Liver (tissue), 8 donors: ENCODE measurements at regions not wholly inside any gene's neighbourhood (a gene's known extent, or its start where the extent isn't known, plus 50 kb on each side); places are given as distances from the start of the nearest gene placed in this dataset.
A peak's percentile ranks its signal among the peaks of the same experiment; 100 is the strongest.
"Not testable (repeated sequence)": the region's sequence is repeated elsewhere in the genome, so short reads cannot be mapped to it uniquely, and the experiment has no call there.

Experiments
- DNase-seq: peaks from one replicate; pipeline ENCODE4 v3.0.0-alpha.2; 2017; ENCODE audit warnings: low spot score
- H3K27ac ChIP-seq, 2 donors: one replicate each; pipeline ENCODE4 v1.7.0; 2013; ENCODE audit warnings: inconsistent platforms in 2 of 2, low read length in 2 of 2, control low read depth in 1 of 2, low read depth in 1 of 2, mild to moderate bottlenecking in 1 of 2
- H3K27me3 ChIP-seq, 4 donors: one replicate each; pipeline versions ENCODE4 v1.6.1 to v1.7.0; 2013; ENCODE audit warnings: low read length in 3 of 4, inconsistent platforms in 1 of 4, mild to moderate bottlenecking in 1 of 4, moderate library complexity in 1 of 4; ENCODE audit not compliant: control insufficient read depth in 4 of 4, insufficient read depth in 4 of 4
- H3K36me3 ChIP-seq, 4 donors: one replicate each; pipeline versions ENCODE4 v1.6.1 to v1.7.0; 2013; ENCODE audit warnings: low read length in 3 of 4, mild to moderate bottlenecking in 3 of 4, low read depth in 1 of 4, moderate library complexity in 1 of 4; ENCODE audit not compliant: control insufficient read depth in 4 of 4, insufficient read depth in 3 of 4
- H3K4me1 ChIP-seq, 4 donors: one replicate each; pipeline versions ENCODE4 v1.6.1 to v1.7.0; 2013; ENCODE audit warnings: low read length in 3 of 4, mild to moderate bottlenecking in 3 of 4, moderate library complexity in 1 of 4; ENCODE audit not compliant: control insufficient read depth in 4 of 4, insufficient read depth in 4 of 4
- H3K4me3 ChIP-seq, 3 donors: one replicate each; pipeline versions ENCODE4 v1.6.1 to v1.7.0; 2013; ENCODE audit warnings: low read length in 3 of 3, control low read depth in 1 of 3, low read depth in 1 of 3, mild to moderate bottlenecking in 1 of 3
- H3K9ac ChIP-seq, 2 donors: one replicate each; pipeline ENCODE4 v1.7.0; 2013; ENCODE audit warnings: low read length in 2 of 2, mild to moderate bottlenecking in 2 of 2, moderate library complexity in 2 of 2, control low read depth in 1 of 2, low read depth in 1 of 2
- H3K9me3 ChIP-seq, 4 donors: one replicate each; pipeline versions ENCODE4 v1.6.1 to v1.7.0; 2013; ENCODE audit warnings: low read length in 3 of 4; ENCODE audit not compliant: control insufficient read depth in 4 of 4
- CTCF ChIP-seq: fragments of 150-350 bp; IDR thresholded peaks from 2 replicates; pipeline ENCODE4 v1.5.1; 2017; ENCODE audit warnings: improper control_type of control experiment, low read depth, low read length; ENCODE audit not compliant: missing input control
- EGR1 ChIP-seq, 2 donors: IDR thresholded peaks; 2 replicates each; pipeline ENCODE4 v1.6.1; 2016 to 2018; ENCODE audit warnings: antibody characterized with exemption in 2 of 2, low read depth in 2 of 2
- HNF4A ChIP-seq, 2 donors: conservative IDR thresholded peaks; 2 replicates each; pipeline ENCODE4 v1.6.1; 2016; ENCODE audit warnings: antibody characterized with exemption in 2 of 2, mild to moderate bottlenecking in 2 of 2
- HNF4G ChIP-seq: IDR thresholded peaks from 2 replicates; pipeline ENCODE4 v1.6.1; 2016; ENCODE audit warnings: antibody characterized with exemption
- JUND ChIP-seq, 2 donors: IDR thresholded peaks; 2 replicates each; pipeline ENCODE4 v1.6.1; 2016; ENCODE audit warnings: antibody characterized with exemption in 2 of 2
- NR2F2 ChIP-seq: IDR thresholded peaks from 2 replicates; pipeline ENCODE4 v1.6.1; 2016; ENCODE audit warnings: antibody characterized with exemption
- RAD21 ChIP-seq, 2 donors: IDR thresholded peaks; 2 replicates each; pipeline ENCODE4 v1.6.1; 2016; ENCODE audit warnings: antibody characterized with exemption in 2 of 2, mild to moderate bottlenecking in 2 of 2
- RXRA ChIP-seq, 2 donors: IDR thresholded peaks; 2 replicates each; pipeline ENCODE4 v1.6.1; 2017 to 2018; ENCODE audit warnings: antibody characterized with exemption in 2 of 2, mild to moderate bottlenecking in 1 of 2
- SP1 ChIP-seq: IDR thresholded peaks from 2 replicates; pipeline ENCODE4 v1.6.1; 2018; ENCODE audit warnings: antibody characterized with exemption, mild to moderate bottlenecking
- TAF1 ChIP-seq: conservative IDR thresholded peaks from 2 replicates; pipeline ENCODE4 v1.6.1; 2016; ENCODE audit warnings: antibody characterized with exemption, mild to moderate bottlenecking
- YY1 ChIP-seq: IDR thresholded peaks from 2 replicates; pipeline ENCODE4 v1.6.1; 2016; ENCODE audit warnings: antibody characterized with exemption, mild to moderate bottlenecking
- WGBS: extraction: QIAGEN DNeasy Blood & Tissue Kit; methylation state at CpG from one replicate; pipeline ENCODE4 v1.1.7; 2013; 5-methylcytosine and 5-hydroxymethylcytosine counted together
- TF ChIP-seq, protein P1 (sequence below): IDR thresholded peaks from 2 replicates; pipeline ENCODE4 v1.6.1; 2016; ENCODE audit warnings: antibody characterized with exemption
- TF ChIP-seq, protein P2 (sequence below): IDR thresholded peaks from 2 replicates; pipeline ENCODE4 v1.6.1; 2016; ENCODE audit warnings: antibody characterized with exemption
- donor health status: healthy.
- donor health status: healthy.
- donor health status: healthy.
- donor health status: healthy.
- donor health status: healthy.

DNA sequence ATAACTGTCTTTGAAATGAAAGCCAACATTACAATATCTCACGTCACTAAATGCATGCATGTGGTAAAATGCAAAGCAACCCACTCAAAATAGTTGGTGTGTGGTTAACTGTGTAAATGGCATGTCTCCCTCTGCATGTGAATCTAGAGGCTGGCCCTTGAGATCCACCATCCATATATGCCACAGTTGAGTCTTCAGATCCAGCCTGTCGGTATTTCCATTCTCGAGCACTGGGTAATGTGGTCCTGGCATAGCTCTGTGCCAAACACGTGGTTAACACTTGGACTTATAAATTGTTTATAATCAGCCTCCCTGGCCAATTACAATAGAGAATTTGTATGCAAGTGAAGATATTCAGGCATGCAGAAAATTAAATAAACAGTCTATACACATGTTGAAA, 90.3 kb downstream of the LYZL1 start:
- DNase-seq, result no peak
- no peaks in the 10 kb centered on the region for H3K36me3 ChIP-seq
- no peaks in the 10 kb centered on the region for H3K27me3 ChIP-seq
- TF ChIP-seq JUND (IDR thresholded peaks at IDR 0.05) (no peak), TAF1 (no peak), RAD21 (IDR thresholded peaks at IDR 0.05) (no peak), SP1 (no peak), RXRA (IDR thresholded peaks at IDR 0.05) (no peak), EGR1 (IDR thresholded peaks at IDR 0.05; ENCODE audit: low read depth in 2 of 2) (no peak)
- TF ChIP-seq, protein P1, sequence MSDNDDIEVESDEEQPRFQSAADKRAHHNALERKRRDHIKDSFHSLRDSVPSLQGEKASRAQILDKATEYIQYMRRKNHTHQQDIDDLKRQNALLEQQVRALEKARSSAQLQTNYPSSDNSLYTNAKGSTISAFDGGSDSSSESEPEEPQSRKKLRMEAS, result no peak
- H3K4me1 ChIP-seq, result peaks cover 4 to 16% (median 12%) of the 10 kb centered on the region in 4 donors
- WGBS, result 88% methylated on average over 4 of the region's 4 CpGs
- H3K27ac ChIP-seq, result no peak overlapping the region
- no peak overlapping the region for H3K4me3 ChIP-seq
- H3K9ac ChIP-seq, result no peak overlapping the region
- H3K9me3 ChIP-seq, result no peaks in the 10 kb centered on the region

GRCh38 chr10:29379777-29380598, 91.1 kb downstream of the LYZL1 start:
- H3K9me3 ChIP-seq, H3K27ac ChIP-seq, H3K27me3 ChIP-seq, DNase-seq, H3K4me3 ChIP-seq, H3K36me3 ChIP-seq, H3K9ac ChIP-seq: not testable (repeated sequence)
- WGBS, result 92% methylated on average over 16 of the region's 16 CpGs
- H3K4me1 ChIP-seq, result peaks cover 4 to 10% (median 7%) of the 10 kb centered on the region in 4 donors

- not testable (repeated sequence) for H3K4me1 ChIP-seq, DNase-seq, H3K36me3 ChIP-seq, H3K27me3 ChIP-seq, H3K9ac ChIP-seq, H3K9me3 ChIP-seq, H3K27ac ChIP-seq, H3K4me3 ChIP-seq
- TF ChIP-seq HNF4A (conservative IDR thresholded peaks at IDR 0.05) (peak in 1 of 2 donors; percentile 68), YY1 (peak; percentile 45), RXRA (IDR thresholded peaks at IDR 0.05) (peak in 1 of 2 donors; percentile 70), JUND (IDR thresholded peaks at IDR 0.05) (peak in 1 of 2 donors; percentile 36)
- WGBS, result 54% methylated on average over 16 of the region's 16 CpGs
These were observed 92.0 kb downstream of the LYZL1 start for GRCh38 chr10:29380599-29381511.

- no peaks in the 10 kb centered on the region for H3K9me3 ChIP-seq
- no peaks in the 10 kb centered on the region for H3K36me3 ChIP-seq
- TF ChIP-seq, protein P2, sequence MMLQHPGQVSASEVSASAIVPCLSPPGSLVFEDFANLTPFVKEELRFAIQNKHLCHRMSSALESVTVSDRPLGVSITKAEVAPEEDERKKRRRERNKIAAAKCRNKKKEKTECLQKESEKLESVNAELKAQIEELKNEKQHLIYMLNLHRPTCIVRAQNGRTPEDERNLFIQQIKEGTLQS, result no peak
- TF ChIP-seq, protein P1, result no peak
- peak; percentile 70 for TF ChIP-seq CTCF
- TF ChIP-seq NR2F2, result no peak
- peak; percentile 67 to 77 for TF ChIP-seq RAD21 (IDR thresholded peaks at IDR 0.05)
- TF ChIP-seq RXRA (IDR thresholded peaks at IDR 0.05), result no peak
- TF ChIP-seq HNF4G, result no peak
- no peak for TF ChIP-seq EGR1 (IDR thresholded peaks at IDR 0.05; ENCODE audit: low read depth in 2 of 2)
- H3K4me3 ChIP-seq, result no peak overlapping the region
- H3K27me3 ChIP-seq, result no peaks in the 10 kb centered on the region
- DNase-seq, result no peak
- peak overlapping the region in 1 of 2 donors; percentile 3 for H3K27ac ChIP-seq
- 40% methylated on average over 8 of the region's 8 CpGs for WGBS
- peak overlapping the region; percentile 3 to 36 for H3K9ac ChIP-seq
- peaks cover 0 to 2% (median 0%) of the 10 kb centered on the region in 4 donors for H3K4me1 ChIP-seq
These were observed 97.6 kb downstream of the LYZL1 start for GRCh38 chr10:29386342-29386999.
